ENCODE measurements at regions not wholly inside any gene's neighbourhood (a gene's known extent, or its start where the extent isn't known, plus 50 kb on each side); places are given as distances from the start of the nearest gene placed in this dataset.
"Not testable (repeated sequence)": the region's sequence is repeated elsewhere in the genome, so short reads cannot be mapped to it uniquely, and the experiment has no call there.

- H3K4me3 ChIP-seq (ENCODE audit: low read length): no peak overlapping the region
- DNase-seq (ENCODE audit: low read depth, low spot score): no peak
Measured at GRCh38 chr1:60960891-60961461, 121.4 kb upstream of the NFIA start.

GRCh38 chr1:60959701-60960100 is 122.7 kb upstream of the NFIA start:
- no peak for DNase-seq (ENCODE audit: low read depth, low spot score)
- no peak overlapping the region for H3K4me3 ChIP-seq (ENCODE audit: low read length)

- no peak overlapping the region for H3K4me3 ChIP-seq (ENCODE audit: low read length)
- DNase-seq (ENCODE audit: low read depth, low spot score): no peak
Measured at GRCh38 chr1:60958001-60958400, 124.4 kb upstream of the NFIA start.

GRCh38 chr1:60956520-60956919 is 125.8 kb upstream of the NFIA start:
- no peak overlapping the region for H3K4me3 ChIP-seq (ENCODE audit: low read length)
- no peak for DNase-seq (ENCODE audit: low read depth, low spot score)

- no peak for DNase-seq (ENCODE audit: low read depth, low spot score)
- no peak overlapping the region for H3K4me3 ChIP-seq (ENCODE audit: low read length)
Measured at GRCh38 chr1:60952612-60953111, 129.7 kb upstream of the NFIA start.

GRCh38 chr1:60950224-60951063 is 131.9 kb upstream of the NFIA start:
- no peak overlapping the region for H3K4me3 ChIP-seq (ENCODE audit: low read length)
- no peak for DNase-seq (ENCODE audit: low read depth, low spot score)

- DNase-seq (ENCODE audit: low read depth, low spot score): no peak
- no peak overlapping the region for H3K4me3 ChIP-seq (ENCODE audit: low read length)
Measured at GRCh38 chr1:60949826-60950197, 132.5 kb upstream of the NFIA start.

GRCh38 chr1:60949154-60949825 is 133.1 kb upstream of the NFIA start:
- no peak overlapping the region for H3K4me3 ChIP-seq (ENCODE audit: low read length)
- DNase-seq (ENCODE audit: low read depth, low spot score): peak; percentile 88

GRCh38 chr1:60948486-60948885 is 133.9 kb upstream of the NFIA start:
- no peak for DNase-seq (ENCODE audit: low read depth, low spot score)
- H3K4me3 ChIP-seq (ENCODE audit: low read length): no peak overlapping the region

GRCh38 chr1:60947367-60947766 is 135.0 kb upstream of the NFIA start:
- H3K4me3 ChIP-seq (ENCODE audit: low read length): no peak overlapping the region
- no peak for DNase-seq (ENCODE audit: low read depth, low spot score)

- H3K4me3 ChIP-seq (ENCODE audit: low read length): no peak overlapping the region
- no peak for DNase-seq (ENCODE audit: low read depth, low spot score)
Measured at GRCh38 chr1:60942896-60943638, 139.3 kb upstream of the NFIA start.

GRCh38 chr1:60942291-60942690 is 140.1 kb upstream of the NFIA start:
- DNase-seq (ENCODE audit: low read depth, low spot score): no peak
- H3K4me3 ChIP-seq (ENCODE audit: low read length): no peak overlapping the region

- not testable (repeated sequence) for DNase-seq (ENCODE audit: low read depth, low spot score); H3K4me3 ChIP-seq (ENCODE audit: low read length)
Measured at GRCh38 chr1:60940685-60941084, 141.7 kb upstream of the NFIA start.

- no peak for DNase-seq (ENCODE audit: low read depth, low spot score)
- no peak overlapping the region for H3K4me3 ChIP-seq (ENCODE audit: low read length)
Measured at GRCh38 chr1:60937720-60938119, 144.6 kb upstream of the NFIA start.

- no peak overlapping the region for H3K4me3 ChIP-seq (ENCODE audit: low read length)
- DNase-seq (ENCODE audit: low read depth, low spot score): no peak
Measured at GRCh38 chr1:60936591-60937342, 145.6 kb upstream of the NFIA start.

GRCh38 chr1:60936163-60936562 is 146.2 kb upstream of the NFIA start:
- no peak overlapping the region for H3K4me3 ChIP-seq (ENCODE audit: low read length)
- DNase-seq (ENCODE audit: low read depth, low spot score): no peak

- no peak for DNase-seq (ENCODE audit: low read depth, low spot score)
- H3K4me3 ChIP-seq (ENCODE audit: low read length): no peak overlapping the region
Measured at GRCh38 chr1:60935599-60936110, 146.7 kb upstream of the NFIA start.

- no peak for DNase-seq (ENCODE audit: low read depth, low spot score)
- H3K4me3 ChIP-seq (ENCODE audit: low read length): no peak overlapping the region
Measured at GRCh38 chr1:60930130-60930529, 152.2 kb upstream of the NFIA start.
